NOMO-1 (cell line): ENCODE measurements at regions not wholly inside any gene's neighbourhood (a gene's known extent, or its start where the extent isn't known, plus 50 kb on each side); places are given as distances from the start of the nearest gene placed in this dataset.
"Not testable (repeated sequence)": the region's sequence is repeated elsewhere in the genome, so short reads cannot be mapped to it uniquely, and the experiment has no call there.

Experiments
- DNase-seq, 2 experiments: peaks; one replicate each; lab custom pipeline; 2025; ENCODE audit not compliant: unreplicated experiment in 2 of 2; lab: John Stamatoyannopoulos, UW

DNA sequence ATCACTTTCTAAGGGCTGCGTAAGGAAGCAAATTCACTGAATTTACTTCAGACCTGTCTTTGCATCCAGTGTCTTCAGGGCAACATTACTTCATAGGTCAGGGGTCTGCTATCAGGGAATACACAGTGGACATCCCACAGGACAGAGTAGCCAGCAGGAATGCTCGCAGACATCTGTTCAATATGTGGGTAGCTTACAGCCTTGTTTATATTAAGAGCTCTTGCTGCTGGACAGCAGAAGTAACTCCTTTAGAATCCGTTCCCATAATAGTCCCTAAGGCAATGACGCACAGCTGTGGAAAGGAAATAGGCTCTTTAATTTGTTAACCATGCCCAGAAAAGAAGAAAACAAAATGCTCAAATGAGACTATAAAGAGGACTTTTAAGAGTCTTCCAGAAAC, 198.7 kb downstream of the MOXD1 start:
- DNase-seq = no peak

GRCh38 chr6:132199343-132199742, 201.9 kb downstream of the MOXD1 start:
- DNase-seq = no peak

GRCh38 chr6:132198896-132199295, 202.4 kb downstream of the MOXD1 start:
- DNase-seq = no peak

GRCh38 chr6:132198040-132198439, 203.2 kb downstream of the MOXD1 start:
- DNase-seq = no peak

DNA sequence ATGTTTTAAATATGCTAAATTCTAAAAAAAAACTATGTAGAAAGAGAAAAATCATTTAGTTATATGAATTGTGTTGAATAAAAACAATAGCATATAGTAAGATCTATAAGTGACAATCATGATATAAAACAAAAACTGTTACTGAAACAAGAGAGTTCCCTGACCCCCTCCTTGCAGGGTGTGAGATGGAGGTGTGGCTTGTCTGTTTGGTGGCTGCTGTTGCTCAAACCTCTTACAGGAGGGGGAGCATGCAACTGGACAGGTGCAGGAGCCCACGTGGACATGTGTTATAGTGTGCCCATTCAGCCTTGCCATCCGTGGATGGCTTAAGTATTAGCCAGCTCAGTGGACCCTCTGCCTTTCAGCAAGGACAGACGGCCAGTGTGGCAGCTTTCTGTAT, 206.7 kb downstream of the MOXD1 start:
- no peak for DNase-seq

DNA sequence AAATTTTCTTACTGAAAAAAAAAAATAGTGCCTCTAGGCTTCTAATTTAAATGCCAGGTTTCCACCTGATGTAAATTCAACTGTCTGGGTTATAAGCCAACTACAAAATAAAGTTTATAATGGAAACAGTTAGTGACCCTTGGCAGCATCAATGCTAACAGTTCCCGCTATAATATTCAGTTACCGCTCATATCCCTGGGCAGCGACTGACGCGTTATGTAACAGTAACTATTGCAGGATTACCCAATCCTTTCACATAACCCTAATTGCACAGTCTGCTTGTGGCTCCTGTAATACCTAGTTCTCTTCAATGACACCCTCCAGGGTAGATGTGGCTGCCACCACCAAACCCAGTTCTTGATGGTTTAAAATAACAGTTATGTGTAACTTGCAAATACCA, 208.6 kb downstream of the MOXD1 start:
- peak; percentile 45 to 82 for DNase-seq

DNA sequence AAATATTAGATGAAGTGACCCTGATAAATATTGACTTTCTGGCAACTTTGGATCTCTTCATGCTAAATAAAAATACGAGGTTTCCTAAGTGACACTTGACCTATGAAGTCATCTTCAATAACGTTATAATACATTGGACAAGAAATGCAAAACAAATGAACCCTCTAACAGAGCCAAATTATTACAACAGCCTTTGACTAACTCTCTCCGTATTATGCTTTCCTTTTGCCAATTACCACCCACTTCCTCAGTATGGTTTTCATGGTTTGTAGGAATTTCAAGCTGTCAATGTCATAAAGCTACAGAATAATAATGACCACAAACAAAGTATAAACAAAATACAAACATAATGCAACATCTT, 210.5 kb downstream of the MOXD1 start:
- DNase-seq = no peak

DNA sequence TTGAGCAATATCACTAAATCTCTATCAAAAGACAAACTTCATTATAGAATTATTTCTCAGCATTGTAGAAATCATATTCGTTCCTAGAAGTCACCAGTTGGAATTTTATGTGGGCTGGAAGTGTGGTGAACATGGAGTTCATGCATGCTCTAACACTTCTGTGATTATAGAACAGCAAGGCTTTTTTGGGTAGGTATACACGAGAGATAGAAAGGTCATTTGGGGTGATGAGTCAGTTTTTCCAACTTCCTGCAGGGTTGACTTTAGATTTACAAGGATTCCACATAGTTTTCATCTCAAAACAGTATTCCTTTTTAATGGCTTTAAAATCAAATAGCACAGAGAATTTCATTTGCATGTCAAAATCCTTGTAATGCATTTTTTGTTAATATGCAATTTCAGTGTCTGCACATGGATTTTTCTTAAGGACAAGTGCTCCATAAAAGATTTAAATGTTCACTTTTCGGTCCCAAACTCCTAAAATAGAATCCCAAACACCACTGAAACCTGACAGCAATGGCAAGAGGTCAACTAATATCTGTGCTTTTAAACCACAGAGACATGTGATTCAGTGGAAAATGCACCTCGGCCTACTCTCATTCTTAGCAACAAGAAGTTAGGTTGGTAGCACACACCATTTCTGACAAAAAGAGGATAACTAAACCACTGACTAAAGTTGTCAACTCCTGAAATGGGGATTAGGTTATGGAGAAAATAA, 211.0 kb downstream of the MOXD1 start:
- DNase-seq = no peak

- peak in 1 of 2 experiments; percentile 12 for DNase-seq
Measured at GRCh38 chr6:132188556-132189264, 212.6 kb downstream of the MOXD1 start.

- no peak for DNase-seq
Measured at GRCh38 chr6:132187816-132188215, 213.5 kb downstream of the MOXD1 start.

DNA sequence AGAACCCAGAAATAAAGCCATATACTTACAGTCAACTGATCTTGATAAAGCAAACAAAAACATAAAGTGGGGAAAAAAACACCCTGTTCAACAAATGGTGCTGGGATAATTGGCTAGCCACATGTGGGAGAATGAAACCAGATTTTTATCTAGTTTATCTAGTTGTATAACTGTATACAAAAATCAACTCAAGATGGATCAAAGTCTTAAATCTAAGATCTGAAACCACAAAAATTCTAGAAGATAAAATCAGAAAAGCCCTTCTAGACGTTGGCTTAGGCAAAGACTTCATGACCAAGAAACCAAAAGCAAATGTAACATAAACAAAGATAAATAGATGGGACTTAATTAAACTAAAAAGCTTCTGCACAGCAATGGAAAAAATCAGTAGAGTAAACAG, 216.3 kb downstream of the MOXD1 start:
- DNase-seq = not testable (repeated sequence)

DNA sequence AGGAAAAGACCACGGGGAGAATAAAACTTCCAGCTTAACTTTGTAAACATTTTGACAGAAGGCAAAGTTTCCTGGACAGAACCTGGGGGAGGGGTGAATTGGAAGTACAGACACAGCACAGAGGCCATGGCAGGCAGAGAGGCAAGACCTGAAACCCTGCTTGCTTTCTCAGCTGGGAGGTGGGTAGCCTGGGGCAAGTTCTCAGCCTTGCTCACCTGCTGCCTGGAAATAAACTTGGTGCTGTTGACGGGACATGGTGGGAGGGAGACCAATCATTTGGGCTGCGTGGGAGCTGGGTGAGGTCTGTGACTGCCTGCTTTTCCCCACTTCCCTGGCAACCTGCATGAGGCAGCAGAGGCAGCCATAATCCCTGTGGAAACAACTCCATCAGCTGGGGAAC, 221.3 kb downstream of the MOXD1 start:
- DNase-seq = no peak

DNA sequence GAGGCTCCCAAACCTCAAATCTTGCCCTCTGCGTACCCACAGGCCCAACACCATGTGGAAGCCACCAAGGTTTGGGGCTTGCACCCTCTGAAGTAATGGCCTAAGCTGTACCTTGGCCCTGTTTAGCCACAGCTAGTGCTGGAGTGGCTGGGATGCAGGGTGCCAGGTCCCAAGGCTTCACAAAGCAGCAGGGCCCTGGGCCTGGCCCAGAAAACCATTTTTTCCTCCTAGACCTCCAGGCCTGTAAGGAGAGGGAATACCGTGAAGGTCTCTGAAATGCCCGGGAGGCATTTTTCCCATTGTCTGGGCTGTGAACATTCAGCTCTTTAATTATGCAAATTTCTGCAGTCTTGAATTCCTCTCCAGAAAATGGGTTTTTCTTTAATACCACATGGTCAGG, 223.7 kb upstream of the CCN2 start:
- no peak for DNase-seq

- no peak for DNase-seq
Measured at GRCh38 chr6:132168961-132169360, 217.8 kb upstream of the CCN2 start.

DNA sequence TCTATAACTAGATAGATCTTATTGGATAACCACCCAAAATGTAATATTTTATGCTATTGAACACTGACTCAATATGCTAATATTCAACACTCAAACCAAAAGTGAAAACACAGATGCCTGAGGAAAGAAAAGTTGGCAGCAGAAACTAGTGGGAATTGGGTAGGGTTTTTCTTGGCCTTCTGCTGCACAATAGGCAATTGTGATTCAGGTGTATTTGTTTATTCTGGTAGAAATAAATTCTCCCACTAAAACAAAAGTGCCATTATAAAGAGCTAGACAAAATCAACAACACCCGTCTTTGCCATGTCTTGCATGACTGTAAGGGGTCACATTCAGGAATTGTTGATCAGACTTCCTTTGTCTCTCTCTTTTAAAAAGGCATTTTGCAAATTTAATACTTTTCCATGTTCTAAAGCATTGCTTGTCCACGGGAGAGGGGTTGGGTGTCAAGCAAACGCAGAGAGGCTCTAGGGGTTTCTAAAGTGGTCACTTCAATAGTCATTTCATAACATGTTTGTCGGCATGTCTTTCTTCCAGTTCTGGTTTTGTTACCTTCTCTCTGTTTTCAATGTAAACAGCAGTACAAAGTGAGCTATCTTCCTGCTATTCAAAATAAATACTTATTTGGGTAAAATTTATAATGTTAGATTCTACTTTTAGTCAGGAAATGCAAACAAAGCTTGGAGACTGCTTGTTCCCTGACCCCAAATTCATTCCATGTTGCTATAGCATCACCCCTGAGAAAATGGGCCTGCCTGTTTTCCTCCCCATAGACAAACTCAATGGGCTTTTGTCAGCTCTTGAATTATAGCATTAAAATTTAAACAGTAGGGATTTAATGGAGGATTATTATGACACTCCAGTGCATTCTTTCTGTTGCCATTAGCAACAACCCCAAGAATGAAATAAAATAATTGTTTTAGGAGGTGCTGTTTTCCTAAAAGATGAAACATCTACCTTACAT, 217.0 kb upstream of the CCN2 start:
- no peak for DNase-seq

GRCh38 chr6:132166526-132167051, 215.4 kb upstream of the CCN2 start:
- no peak for DNase-seq

DNA sequence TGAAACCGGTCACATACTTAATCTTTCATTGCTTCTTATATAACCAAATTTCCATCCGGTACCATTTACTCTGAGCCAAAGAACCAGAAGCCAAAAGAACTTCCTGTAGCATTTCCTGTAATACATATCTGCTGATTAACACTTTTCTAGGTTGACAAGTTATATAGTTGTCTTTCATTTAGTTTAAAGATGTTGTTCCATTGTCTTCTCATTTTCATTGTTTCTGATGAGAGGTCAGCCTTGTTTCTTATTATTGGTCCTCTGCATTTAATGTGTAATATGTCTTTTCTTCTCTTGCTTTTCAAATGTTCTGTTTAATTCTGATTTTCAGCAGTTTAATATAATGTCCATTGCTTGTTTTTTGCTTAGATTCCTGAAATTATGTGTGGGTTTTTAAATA, 214.5 kb upstream of the CCN2 start:
- DNase-seq = no peak

- DNase-seq = no peak
Measured at GRCh38 chr6:132161283-132161682, 210.1 kb upstream of the CCN2 start.

DNA sequence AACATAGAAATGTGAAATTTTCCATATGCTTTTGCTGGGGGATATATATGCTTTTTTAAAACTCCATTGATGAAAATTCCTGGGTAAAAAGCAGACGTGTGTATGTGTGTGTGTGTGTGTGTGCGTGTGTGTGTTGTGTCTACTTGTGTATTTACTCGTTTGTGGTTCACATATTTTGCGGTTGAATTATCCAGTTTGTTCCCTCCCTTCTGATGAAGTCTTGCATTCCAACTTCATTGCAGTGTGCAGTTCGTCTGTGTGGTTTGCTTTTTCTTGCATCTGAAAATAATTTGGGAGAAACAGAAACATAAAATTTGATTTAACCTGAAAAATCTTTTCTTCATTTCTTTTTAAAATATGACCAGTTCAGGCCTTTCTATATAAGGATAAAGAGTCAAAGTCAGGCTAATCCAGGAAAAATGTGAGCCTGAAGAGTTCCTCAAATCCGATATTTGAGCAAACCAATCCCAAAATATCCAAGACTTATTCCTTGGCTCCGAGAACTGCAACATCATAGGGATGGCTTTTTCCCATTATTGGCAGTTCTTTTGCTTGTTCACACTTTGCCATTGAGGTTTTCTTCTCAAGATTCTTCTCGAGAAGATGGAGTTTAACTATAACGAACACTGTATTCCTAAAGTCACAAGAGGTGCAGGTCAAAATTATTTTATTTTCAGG, 202.2 kb upstream of the CCN2 start:
- no peak for DNase-seq

DNA sequence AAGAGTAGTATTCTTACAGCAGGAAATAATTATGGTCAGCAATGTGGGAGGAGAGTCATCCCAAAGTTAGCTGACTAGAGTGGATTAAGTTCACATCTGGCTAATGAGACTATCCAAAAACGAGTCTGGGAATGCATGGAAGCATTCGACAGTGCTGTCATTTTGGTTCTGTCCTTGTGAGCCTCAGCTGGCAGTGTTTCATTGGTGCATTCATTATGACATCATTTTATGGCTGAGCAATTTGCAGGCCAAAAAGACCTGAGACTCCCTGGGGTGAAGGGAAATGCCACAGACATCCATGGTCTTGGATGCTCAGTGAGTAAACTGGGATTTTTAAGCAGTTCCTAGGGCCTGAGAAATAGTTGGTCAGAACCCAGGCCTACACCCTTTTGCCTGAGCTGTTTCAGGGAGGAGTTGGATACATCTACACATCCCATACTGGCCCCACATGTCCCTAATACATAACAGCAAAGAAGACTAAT, 196.4 kb upstream of the CCN2 start:
- DNase-seq = no peak
